Cardiac fibroblast (primary cell): ENCODE measurements at regions not wholly inside any gene's neighbourhood (a gene's known extent, or its start where the extent isn't known, plus 50 kb on each side); places are given as distances from the start of the nearest gene placed in this dataset.

Source experiments
- DNase-seq, 2 donors: peaks; one replicate each; pipeline versions ENCODE4 v3.0.0 to v3.0.0-alpha.2; 2010; ENCODE audit warnings: low read depth in 2 of 2
- H3K4me3 ChIP-seq, 2 donors: replicated peaks in 1 of 2; 1 replicate in 1 of 2; 2 replicates in 1 of 2; pipeline ENCODE4 v1.5.1; 2011; ENCODE audit warnings: low read depth in 2 of 2, low read length in 2 of 2, mild to moderate bottlenecking in 2 of 2, moderate library complexity in 1 of 2
- CTCF ChIP-seq: IDR thresholded peaks from one replicate; pipeline ENCODE4 v1.5.1; 2011; ENCODE audit warnings: low read depth, mild to moderate bottlenecking, low read length, inconsistent platforms

GRCh38 chr22:49106096-49106841 lies 721.4 kb downstream of the BRD1 start:
- no peak for TF ChIP-seq CTCF
- no peak overlapping the region for H3K4me3 ChIP-seq
- DNase-seq = no peak

GRCh38 chr22:49104434-49104833 lies 723.2 kb downstream of the BRD1 start:
- TF ChIP-seq CTCF = no peak
- H3K4me3 ChIP-seq = no peak overlapping the region
- no peak for DNase-seq

- DNase-seq = no peak
- no peak overlapping the region for H3K4me3 ChIP-seq
- TF ChIP-seq CTCF = no peak
Observed at GRCh38 chr22:49103314-49104059, 724.2 kb downstream of the BRD1 start.

- DNase-seq = no peak
- TF ChIP-seq CTCF = no peak
- no peak overlapping the region for H3K4me3 ChIP-seq
Observed at GRCh38 chr22:49102367-49102766, 725.3 kb downstream of the BRD1 start.

GRCh38 chr22:49101873-49102272 lies 725.8 kb downstream of the BRD1 start:
- no peak overlapping the region for H3K4me3 ChIP-seq
- TF ChIP-seq CTCF = no peak
- DNase-seq = no peak

GRCh38 chr22:49101225-49101624 lies 726.4 kb downstream of the BRD1 start:
- TF ChIP-seq CTCF = no peak
- DNase-seq = no peak
- H3K4me3 ChIP-seq = no peak overlapping the region
